A549 (cell line): ENCODE measurements at regions not wholly inside any gene's neighbourhood (a gene's known extent, or its start where the extent isn't known, plus 50 kb on each side); places are given as distances from the start of the nearest gene placed in this dataset.

Source experiments
- ATAC-seq, 2 experiments: fragments of 200-7000 bp in 1 of 2; fragments of >200 bp in 1 of 2; cut with Nextera tagmentation in 1 of 2; cut with Tn5 transposase in 1 of 2; 3 replicates each; pipeline versions ENCODE4 v1.8.0 to v1.9.1; 2018 to 2020; ENCODE audit warnings: mild to moderate bottlenecking in 1 of 2, moderate library complexity in 1 of 2
- CTCF ChIA-PET: fragments of 300-600 bp; sonication (Branson Sonifier 250); formaldehyde crosslinking; extraction: SDS; loops from one replicate; lab custom pipeline; 2021; ENCODE audit warnings: antibody characterized with exemption, inconsistent platforms; lab: Yijun Ruan, JAX
- POLR2A ChIA-PET: fragments of 350-600 bp; formaldehyde crosslinking; extraction: SDS; loops from one replicate; lab custom pipeline; 2021; ENCODE audit warnings: antibody characterized with exemption, inconsistent platforms; lab: Yijun Ruan, JAX
- DNase-seq, 2 experiments: peaks; one replicate each; pipeline versions ENCODE4 v3.0.0 to v3.0.0-alpha.2; 2011 to 2016; ENCODE audit warnings: low read depth in 1 of 2, low spot score in 1 of 2
- FAIRE-seq: peaks from 2 replicates; lab custom pipeline; 2011; peaks lifted over from hg19 to GRCh38; lab: Jason Lieb, UNC
- H3K27ac ChIP-seq, 2 experiments: fragments of >200 bp; sonication (Bioruptor Twin); formaldehyde crosslinking; 3 replicates each; pipeline ENCODE4 v1.5.1; 2016 to 2017
- H3K4me1 ChIP-seq: fragments of >200 bp; sonication (Bioruptor Twin); formaldehyde crosslinking; 3 replicates; pipeline ENCODE4 v1.6.1; 2016
- H3K4me2 ChIP-seq: fragments of >200 bp; sonication (Bioruptor Twin); formaldehyde crosslinking; 3 replicates; pipeline ENCODE4 v1.6.1; 2016
- H3K4me3 ChIP-seq: fragments of >200 bp; sonication (Bioruptor Twin); formaldehyde crosslinking; 3 replicates; pipeline ENCODE4 v1.5.1; 2016
- H3K9me3 ChIP-seq: fragments of >200 bp; sonication (Bioruptor Twin); formaldehyde crosslinking; 3 replicates; pipeline ENCODE4 v1.6.1; 2016
- ATOH8 ChIP-seq: fragments of 250-450 bp; sonication (Bioruptor Pico); IDR thresholded peaks from 2 replicates; pipeline ENCODE4 v1.5.0; 2020; ENCODE audit warnings: low read depth, mild to moderate bottlenecking, moderate library complexity
- BHLHE40 ChIP-seq: IDR thresholded peaks from 2 replicates; pipeline ENCODE4 v1.6.1; 2012; ENCODE audit warnings: low read depth, low read length, inconsistent platforms
- CEBPB ChIP-seq, 2 experiments: fragments of >200 bp in 1 of 2; sonication (Bioruptor Twin) in 1 of 2; formaldehyde crosslinking in 1 of 2; IDR thresholded peaks; 2 replicates each; pipeline ENCODE4 v1.6.1; 2012 to 2016
- CHD2 ChIP-seq: fragments of 150-350 bp; IDR thresholded peaks from 2 replicates; pipeline ENCODE4 v1.6.1; 2014; ENCODE audit warnings: low read length; ENCODE audit not compliant: partially characterized antibody
- CTCF ChIP-seq: fragments of >200 bp; sonication (Bioruptor Twin); formaldehyde crosslinking; IDR thresholded peaks from 3 replicates; pipeline ENCODE4 v1.5.1; 2016
- E2F6 ChIP-seq: IDR thresholded peaks from 2 replicates; pipeline ENCODE4 v1.6.1; 2012; ENCODE audit warnings: low read depth, borderline replicate concordance
- EHF ChIP-seq: fragments of 250-450 bp; sonication (Bioruptor Pico); IDR thresholded peaks from 2 replicates; pipeline ENCODE4 v1.5.0; 2020; ENCODE audit warnings: mild to moderate bottlenecking
- ELK1 ChIP-seq: fragments of 150-350 bp; IDR thresholded peaks from 2 replicates; pipeline ENCODE4 v1.6.1; 2014; ENCODE audit warnings: low read depth, mild to moderate bottlenecking, low read length
- EP300 ChIP-seq, 2 experiments: fragments of >200 bp; sonication (Bioruptor Twin); formaldehyde crosslinking; IDR thresholded peaks; 2 replicates in 1 of 2; 3 replicates in 1 of 2; pipeline ENCODE4 v1.6.1; 2016 to 2017
- HDAC2 ChIP-seq: fragments of 200-600 bp; sonication (generic); IDR thresholded peaks from 2 replicates; pipeline ENCODE4 v1.6.1; 2016
- HOXA7 ChIP-seq: fragments of 250-450 bp; sonication (Bioruptor Pico); IDR thresholded peaks from 2 replicates; pipeline ENCODE4 v1.5.0; 2020; ENCODE audit warnings: mild to moderate bottlenecking, moderate library complexity
- HOXB13 ChIP-seq: fragments of 250-450 bp; sonication (Bioruptor Pico); IDR thresholded peaks from 2 replicates; pipeline ENCODE4 v1.5.0; 2020; ENCODE audit warnings: low read depth, mild to moderate bottlenecking, moderate library complexity
- MAFK ChIP-seq: fragments of 450-650 bp; IDR thresholded peaks from 2 replicates; pipeline ENCODE4 v1.6.1; 2014; ENCODE audit not compliant: partially characterized antibody
- MAZ ChIP-seq: fragments of 150-350 bp; IDR thresholded peaks from 2 replicates; pipeline ENCODE4 v1.6.1; 2014; ENCODE audit warnings: antibody characterized with exemption, low read depth, low read length, borderline replicate concordance
- PHF8 ChIP-seq: fragments of 200-600 bp; sonication (generic); IDR thresholded peaks from 2 replicates; pipeline ENCODE4 v1.6.1; 2016; ENCODE audit warnings: low read depth, mild to moderate bottlenecking, antibody characterized with exemption, moderate library complexity, borderline replicate concordance
- POLR2A ChIP-seq: IDR thresholded peaks from 2 replicates; pipeline ENCODE4 v1.6.1; 2012; ENCODE audit warnings: mild to moderate bottlenecking, low read length
- POLR2AphosphoS2 ChIP-seq: conservative IDR thresholded peaks from 2 replicates; pipeline ENCODE4 v1.6.1; 2012; ENCODE audit warnings: low read length, improper control_type of control experiment, inconsistent platforms
- RAD21 ChIP-seq, 2 experiments: fragments of >200 bp in 1 of 2; sonication (Bioruptor Twin) in 1 of 2; formaldehyde crosslinking in 1 of 2; IDR thresholded peaks in 1 of 2; conservative IDR thresholded peaks in 1 of 2; 2 replicates in 1 of 2; 3 replicates in 1 of 2; pipeline ENCODE4 v1.6.1; 2012 to 2018; ENCODE audit warnings: inconsistent platforms in 1 of 2
- RFX5 ChIP-seq: fragments of 450-650 bp; IDR thresholded peaks from 2 replicates; pipeline ENCODE4 v1.7.1; 2014; ENCODE audit warnings: antibody characterized with exemption, mild to moderate bottlenecking, moderate library complexity
- RNF2 ChIP-seq: fragments of 200-600 bp; sonication (generic); IDR thresholded peaks from 2 replicates; pipeline ENCODE4 v1.6.1; 2016; ENCODE audit warnings: low read depth, mild to moderate bottlenecking, antibody characterized with exemption, moderate library complexity, borderline replicate concordance
- SMC3 ChIP-seq: fragments of >200 bp; sonication (Bioruptor Twin); formaldehyde crosslinking; IDR thresholded peaks from 3 replicates; pipeline ENCODE4 v1.6.1; 2018; ENCODE audit warnings: inconsistent platforms
- SREBF2 ChIP-seq: fragments of 450-650 bp; IDR thresholded peaks from 2 replicates; pipeline ENCODE4 v1.6.1; 2014; ENCODE audit warnings: mild to moderate bottlenecking, moderate library complexity
- TFCP2L1 ChIP-seq: fragments of 250-450 bp; sonication (Bioruptor Pico); IDR thresholded peaks from 2 replicates; pipeline ENCODE4 v1.5.0; 2021; ENCODE audit warnings: mild to moderate bottlenecking
- TP53 ChIP-seq: fragments of 250-450 bp; sonication (Bioruptor Pico); IDR thresholded peaks from 2 replicates; pipeline ENCODE4 v1.5.0; 2021; ENCODE audit warnings: mild to moderate bottlenecking, moderate library complexity
- ZNF302 ChIP-seq: fragments of 250-450 bp; sonication (Bioruptor Pico); IDR thresholded peaks from 2 replicates; pipeline ENCODE4 v1.9.0; 2021; ENCODE audit warnings: inconsistent platforms, mild to moderate bottlenecking, moderate library complexity
- WGBS: methylation state at CpG from one replicate; pipeline ENCODE4 v1.1.6; 2017; ENCODE audit errors: missing lambda C conversion rate; 5-methylcytosine and 5-hydroxymethylcytosine counted together

- Histone ChIP-seq H3K4me1 (no peaks in the 10 kb centered on the region), H3K4me3 (no peak overlapping the region), H3K27ac (no peak overlapping the region), H3K9me3 (no peaks in the 10 kb centered on the region), H3K4me2 (no peak overlapping the region)
- TF ChIP-seq TFCP2L1 (CRISPR knock-in tag): no peak
- TF ChIP-seq PHF8: no peak
- TF ChIP-seq SMC3: no peak
- no peak for TF ChIP-seq E2F6
- TF ChIP-seq BHLHE40: no peak
- TF ChIP-seq EP300 (IDR thresholded peaks at IDR 0.05): no peak
- no peak for TF ChIP-seq ATOH8
- TF ChIP-seq HOXA7: no peak
- TF ChIP-seq TP53 (CRISPR knock-in tag): no peak
- no peak for TF ChIP-seq CEBPB (IDR thresholded peaks at IDR 0.05)
- TF ChIP-seq ELK1: no peak
- no peak for TF ChIP-seq ZNF302 (CRISPR knock-in tag)
- no peak for TF ChIP-seq CTCF
- TF ChIP-seq HDAC2: no peak
- TF ChIP-seq EHF (CRISPR knock-in tag): no peak
- ChIA-PET POLR2A (no interaction called here), CTCF (no interaction called here)
- no peak for FAIRE-seq
- no peak for DNase-seq
- WGBS: 23% methylated on average over 6 of the region's 6 CpGs
- no peak for ATAC-seq
Measured at GRCh38 chr13:55255236-55255635, 1885.5 kb upstream of the PRR20A start.

GRCh38 chr13:55263045-55263444 is 1877.7 kb upstream of the PRR20A start:
- no peak for DNase-seq
- TF ChIP-seq CHD2 (no peak), PHF8 (no peak), POLR2A (no peak), RAD21 (conservative IDR thresholded peaks at IDR 0.05 in 1 of 2, IDR thresholded peaks at IDR 0.05 in 1 of 2) (no peak), HOXB13 (CRISPR knock-in tag) (no peak), SREBF2 (no peak), RFX5 (no peak)
- Histone ChIP-seq H3K9me3 (no peaks in the 10 kb centered on the region), H3K27ac (no peak overlapping the region), H3K4me3 (no peak overlapping the region), H3K4me1 (no peaks in the 10 kb centered on the region), H3K4me2 (no peak overlapping the region)
- no peak for FAIRE-seq
- WGBS: 0% methylated on average over 1 of the region's 1 CpG
- POLR2A ChIA-PET: no interaction called here
- CTCF ChIA-PET: no interaction called here
- no peak for ATAC-seq

- no peak overlapping the region for H3K4me3 ChIP-seq
- no peak for TF ChIP-seq POLR2AphosphoS2
- no peak for TF ChIP-seq RNF2
- no peak for TF ChIP-seq RAD21 (conservative IDR thresholded peaks at IDR 0.05 in 1 of 2, IDR thresholded peaks at IDR 0.05 in 1 of 2)
- no peak for TF ChIP-seq BHLHE40
- no peak for TF ChIP-seq MAFK
- no peak for TF ChIP-seq MAZ
- TF ChIP-seq E2F6: no peak
- H3K9me3 ChIP-seq: no peaks in the 10 kb centered on the region
- ChIA-PET POLR2A (no interaction called here), CTCF (no interaction called here)
- no peak overlapping the region for H3K27ac ChIP-seq
- H3K4me2 ChIP-seq: no peak overlapping the region
- WGBS: 0% methylated on average over 2 of the region's 2 CpGs
- ATAC-seq (no peak), FAIRE-seq (no peak), DNase-seq (no peak)
- no peaks in the 10 kb centered on the region for H3K4me1 ChIP-seq
Measured at GRCh38 chr13:55266644-55267043, 1874.1 kb upstream of the PRR20A start.
